Osteoblast (primary cell): ENCODE measurements at regions not wholly inside any gene's neighbourhood (a gene's known extent, or its start where the extent isn't known, plus 50 kb on each side); places are given as distances from the start of the nearest gene placed in this dataset.

ENCODE experiments used
- DNase-seq: peaks from one replicate; pipeline ENCODE4 v3.0.0; 2011; ENCODE audit warnings: low spot score, mixed read lengths; ENCODE audit not compliant: insufficient read length; ENCODE audit errors: missing footprints
- H2AFZ ChIP-seq: 2 replicates; pipeline ENCODE4 v1.6.0; 2011; ENCODE audit warnings: mild to moderate bottlenecking, low read length
- H3K27ac ChIP-seq: 2 replicates; pipeline ENCODE4 v1.5.1; 2011; ENCODE audit warnings: mild to moderate bottlenecking, low read depth, low read length, moderate library complexity
- H3K27me3 ChIP-seq: 2 replicates; pipeline ENCODE4 v1.6.0; 2012; ENCODE audit warnings: mild to moderate bottlenecking, control low read depth, inconsistent platforms, low read length, moderate library complexity; ENCODE audit not compliant: insufficient read depth
- H3K36me3 ChIP-seq: 2 replicates; pipeline ENCODE4 v1.5.1; 2011; ENCODE audit warnings: mild to moderate bottlenecking, low read length, control low read depth, moderate library complexity; ENCODE audit not compliant: insufficient read depth
- H3K4me1 ChIP-seq: 2 replicates; pipeline ENCODE4 v1.5.1; 2011; ENCODE audit warnings: mild to moderate bottlenecking, low read length, control low read depth, moderate library complexity; ENCODE audit not compliant: insufficient read depth
- H3K4me2 ChIP-seq: 2 replicates; pipeline ENCODE4 v1.6.0; 2011; ENCODE audit warnings: mild to moderate bottlenecking, low read length; ENCODE audit not compliant: insufficient read depth
- H3K4me3 ChIP-seq: fragments of 200-600 bp; sonication (generic); 3 replicates; pipeline ENCODE4 v1.5.1; 2012; ENCODE audit warnings: mild to moderate bottlenecking, low read length, inconsistent platforms; ENCODE audit not compliant: insufficient read depth
- H3K79me2 ChIP-seq: 2 replicates; pipeline ENCODE4 v1.6.0; 2012; ENCODE audit warnings: mild to moderate bottlenecking, low read length, control low read depth, inconsistent platforms; ENCODE audit not compliant: insufficient read depth
- H3K9me3 ChIP-seq: 2 replicates; pipeline ENCODE4 v1.5.1; 2011; ENCODE audit warnings: low read depth, low read length, control low read depth
- H4K20me1 ChIP-seq: 2 replicates; pipeline ENCODE4 v1.6.0; 2012; ENCODE audit warnings: mild to moderate bottlenecking, low read length, control low read depth; ENCODE audit not compliant: insufficient read depth
- TF ChIP-seq, protein P1 (sequence below): IDR thresholded peaks from 2 replicates; pipeline ENCODE4 v1.5.1; 2011; ENCODE audit warnings: mild to moderate bottlenecking, low read depth, low read length, moderate library complexity; ENCODE audit errors: extremely low read depth

DNA sequence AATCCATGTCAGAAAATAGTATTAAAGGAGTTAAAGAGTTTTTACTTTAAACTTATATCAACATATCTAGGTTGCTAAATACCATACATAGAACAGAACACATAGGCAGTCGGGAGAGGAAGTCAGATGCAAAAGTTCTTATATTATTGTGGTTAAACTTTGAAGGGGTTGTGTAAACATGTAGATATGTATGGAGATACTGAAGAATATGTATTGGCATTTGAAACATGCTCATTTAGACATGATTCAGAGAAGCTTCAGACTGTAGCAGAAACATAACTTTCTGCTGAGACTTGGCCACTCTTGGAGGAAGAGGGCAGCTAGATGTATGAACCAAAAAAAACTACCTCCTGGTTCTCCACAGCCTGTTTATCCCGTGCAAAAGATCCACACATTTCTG lies 103.5 kb upstream of the FERD3L start:
- H3K4me3 ChIP-seq = peak overlapping the region; percentile 34
- H3K27ac ChIP-seq = peak overlapping the region; percentile 82
- TF ChIP-seq, protein P1, sequence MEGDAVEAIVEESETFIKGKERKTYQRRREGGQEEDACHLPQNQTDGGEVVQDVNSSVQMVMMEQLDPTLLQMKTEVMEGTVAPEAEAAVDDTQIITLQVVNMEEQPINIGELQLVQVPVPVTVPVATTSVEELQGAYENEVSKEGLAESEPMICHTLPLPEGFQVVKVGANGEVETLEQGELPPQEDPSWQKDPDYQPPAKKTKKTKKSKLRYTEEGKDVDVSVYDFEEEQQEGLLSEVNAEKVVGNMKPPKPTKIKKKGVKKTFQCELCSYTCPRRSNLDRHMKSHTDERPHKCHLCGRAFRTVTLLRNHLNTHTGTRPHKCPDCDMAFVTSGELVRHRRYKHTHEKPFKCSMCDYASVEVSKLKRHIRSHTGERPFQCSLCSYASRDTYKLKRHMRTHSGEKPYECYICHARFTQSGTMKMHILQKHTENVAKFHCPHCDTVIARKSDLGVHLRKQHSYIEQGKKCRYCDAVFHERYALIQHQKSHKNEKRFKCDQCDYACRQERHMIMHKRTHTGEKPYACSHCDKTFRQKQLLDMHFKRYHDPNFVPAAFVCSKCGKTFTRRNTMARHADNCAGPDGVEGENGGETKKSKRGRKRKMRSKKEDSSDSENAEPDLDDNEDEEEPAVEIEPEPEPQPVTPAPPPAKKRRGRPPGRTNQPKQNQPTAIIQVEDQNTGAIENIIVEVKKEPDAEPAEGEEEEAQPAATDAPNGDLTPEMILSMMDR = no peak
- H2AFZ ChIP-seq = peak overlapping the region; percentile 61
- no peaks in the 10 kb centered on the region for H3K9me3 ChIP-seq
- no peaks in the 10 kb centered on the region for H3K79me2 ChIP-seq
- no peaks in the 10 kb centered on the region for H3K27me3 ChIP-seq
- H3K4me2 ChIP-seq = peak overlapping the region; percentile 74
- peak; percentile 29 for DNase-seq
- no peaks in the 10 kb centered on the region for H3K36me3 ChIP-seq
- H4K20me1 ChIP-seq = no peaks in the 10 kb centered on the region
- H3K4me1 ChIP-seq = peaks cover 21% of the 10 kb centered on the region

DNA sequence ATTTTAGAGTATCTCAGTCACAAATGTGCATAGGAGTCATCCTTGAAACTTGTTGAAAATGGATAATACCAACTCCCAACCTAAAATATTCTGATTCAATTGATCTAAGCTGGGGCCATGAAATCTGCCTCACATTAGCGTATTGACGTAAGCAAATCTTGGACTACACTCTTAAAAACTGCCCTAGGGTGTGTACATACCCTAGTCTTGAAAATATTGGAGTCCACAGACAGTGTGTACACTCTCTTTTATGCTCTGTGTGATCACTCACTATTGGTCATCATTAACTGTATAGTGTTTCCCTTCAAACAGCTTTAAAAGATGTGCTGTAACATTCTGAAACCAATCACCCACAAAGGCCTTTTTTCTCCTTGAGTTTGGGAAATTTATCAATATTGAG lies 102.9 kb upstream of the FERD3L start:
- Histone ChIP-seq H2AFZ (no peak overlapping the region), H3K27me3 (no peaks in the 10 kb centered on the region), H4K20me1 (no peaks in the 10 kb centered on the region), H3K9me3 (no peaks in the 10 kb centered on the region), H3K4me3 (no peak overlapping the region), H3K36me3 (no peaks in the 10 kb centered on the region), H3K79me2 (no peaks in the 10 kb centered on the region), H3K4me1 (peaks cover 21% of the 10 kb centered on the region), H3K4me2 (no peak overlapping the region), H3K27ac (peak overlapping the region; percentile 43)
- TF ChIP-seq, protein P1 = no peak
- peak; percentile 11 for DNase-seq

DNA sequence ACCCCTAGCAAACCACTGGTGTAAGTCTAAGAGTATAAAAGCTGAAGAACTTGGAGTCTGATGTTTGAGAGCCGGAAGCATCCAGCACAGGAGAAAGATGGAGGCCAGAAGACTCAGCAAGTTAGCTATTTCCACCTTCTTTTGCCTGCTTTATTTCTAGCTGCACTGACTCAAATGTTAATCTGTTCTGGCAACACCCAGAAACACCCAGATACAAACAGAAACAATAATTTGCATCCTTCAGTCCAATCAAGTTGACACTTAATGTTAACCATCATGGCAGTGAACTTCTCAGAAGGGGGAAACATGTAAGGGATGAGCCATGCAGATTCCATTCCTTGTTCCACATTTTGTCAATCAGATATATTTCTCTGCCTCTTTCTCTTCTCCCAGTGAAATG lies 101.8 kb upstream of the FERD3L start:
- Histone ChIP-seq H3K27ac (no peak overlapping the region), H4K20me1 (no peaks in the 10 kb centered on the region), H3K4me1 (peaks cover 21% of the 10 kb centered on the region), H3K4me3 (no peak overlapping the region), H3K27me3 (no peaks in the 10 kb centered on the region), H2AFZ (no peak overlapping the region), H3K9me3 (no peaks in the 10 kb centered on the region), H3K4me2 (no peak overlapping the region), H3K79me2 (no peaks in the 10 kb centered on the region), H3K36me3 (no peaks in the 10 kb centered on the region)
- TF ChIP-seq, protein P1 = no peak
- DNase-seq = no peak

DNA sequence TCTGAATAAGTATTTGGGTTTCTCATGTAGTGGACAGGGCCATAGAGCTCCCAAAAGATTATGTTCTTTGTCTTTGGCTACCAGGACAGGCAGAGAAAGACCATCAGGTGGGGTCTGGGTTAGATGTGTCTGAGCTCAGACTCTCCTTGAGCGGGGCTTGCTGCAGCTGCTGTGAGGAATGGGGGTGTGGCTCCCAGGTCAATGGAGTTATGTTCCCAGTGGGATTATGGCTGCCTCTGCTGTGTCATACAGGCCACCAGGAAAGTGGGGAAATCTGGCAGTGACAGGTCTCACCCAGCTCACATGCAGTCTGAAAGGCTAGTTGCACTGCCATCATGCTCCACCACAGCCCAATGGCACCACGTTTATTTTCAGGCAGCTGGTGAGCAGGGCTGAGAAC lies 97.0 kb upstream of the FERD3L start:
- H3K36me3 ChIP-seq = no peaks in the 10 kb centered on the region
- no peaks in the 10 kb centered on the region for H3K9me3 ChIP-seq
- TF ChIP-seq, protein P1 = no peak
- H3K4me1 ChIP-seq = no peaks in the 10 kb centered on the region
- no peaks in the 10 kb centered on the region for H4K20me1 ChIP-seq
- DNase-seq = no peak
- no peak overlapping the region for H3K27ac ChIP-seq
- H3K4me3 ChIP-seq = no peak overlapping the region
- H3K4me2 ChIP-seq = no peak overlapping the region
- H2AFZ ChIP-seq = no peak overlapping the region
- H3K79me2 ChIP-seq = no peaks in the 10 kb centered on the region
- no peaks in the 10 kb centered on the region for H3K27me3 ChIP-seq
